GM20431 (cell line): ENCODE measurements at regions not wholly inside any gene's neighbourhood (a gene's known extent, or its start where the extent isn't known, plus 50 kb on each side); places are given as distances from the start of the nearest gene placed in this dataset.

Source experiments
- in situ Hi-C: fragments of 300-500 bp; cut with MseI, MboI; formaldehyde crosslinking; loops from one replicate; pipeline ENCODE4 v1.15.0; 2020; ENCODE audit warnings: low sequenced_read_pairs; ENCODE audit not compliant: unreplicated experiment

- in situ Hi-C loops: no loop called here
Measured at GRCh38 chr16:62652441-62653120, 616.3 kb upstream of the CDH8 start.

DNA sequence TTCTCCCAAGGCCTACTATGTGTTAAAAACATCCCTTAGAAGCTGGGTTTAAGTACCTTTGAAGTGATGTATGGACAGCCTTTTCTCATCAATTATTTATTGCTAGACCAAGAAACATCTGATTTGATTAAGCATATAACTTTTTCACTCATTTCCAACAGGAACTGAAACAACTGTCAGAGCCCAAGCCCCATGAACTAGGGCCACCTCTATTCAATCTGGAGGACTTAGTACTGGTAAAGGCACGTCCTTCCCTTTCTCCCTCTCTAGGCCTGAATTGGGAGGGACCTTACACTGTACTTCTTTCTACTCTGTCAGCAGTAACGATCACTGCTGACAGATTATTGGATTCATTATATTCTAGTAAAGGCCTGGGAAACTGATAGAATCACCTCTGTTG lies 612.0 kb upstream of the CDH8 start:
- in situ Hi-C loops: no loop called here

DNA sequence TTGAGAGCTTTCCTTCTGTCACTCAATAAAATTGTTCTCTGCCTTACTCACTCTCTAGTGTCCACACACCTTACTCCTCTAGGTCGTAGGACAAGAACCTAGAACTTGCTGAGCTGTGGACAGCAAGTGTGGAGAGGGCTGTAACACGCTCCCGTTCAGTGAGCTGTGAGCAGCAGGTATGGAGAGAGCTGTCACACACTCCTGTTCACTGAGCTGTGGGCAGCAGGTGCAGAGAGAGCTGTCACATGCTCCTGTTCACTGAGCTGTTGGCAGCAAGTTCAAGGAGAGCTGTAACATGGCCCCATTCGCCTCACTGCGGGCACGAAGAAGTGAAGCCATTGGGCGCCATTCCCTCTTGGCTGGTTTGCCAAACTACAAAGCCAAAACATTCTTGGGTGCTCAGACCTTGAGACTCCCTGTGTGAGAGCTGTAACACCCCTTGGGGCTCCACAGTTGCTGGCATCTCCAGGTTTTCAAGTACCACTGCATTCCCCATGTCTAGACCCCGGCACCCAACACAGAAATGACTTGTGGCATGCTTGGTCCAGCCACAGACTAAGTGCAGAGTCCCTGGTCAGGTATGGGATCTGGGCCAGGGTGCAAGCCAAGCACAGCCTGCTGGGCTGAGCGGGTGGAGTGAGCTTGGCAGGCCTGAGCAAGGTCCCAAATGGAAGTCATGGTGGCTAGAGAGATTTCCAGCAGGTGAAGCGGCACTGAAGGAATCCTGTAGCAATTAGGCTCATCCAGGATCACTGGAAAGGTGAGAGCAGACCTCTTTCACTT lies 608.0 kb upstream of the CDH8 start:
- in situ Hi-C loops: no loop called here

DNA sequence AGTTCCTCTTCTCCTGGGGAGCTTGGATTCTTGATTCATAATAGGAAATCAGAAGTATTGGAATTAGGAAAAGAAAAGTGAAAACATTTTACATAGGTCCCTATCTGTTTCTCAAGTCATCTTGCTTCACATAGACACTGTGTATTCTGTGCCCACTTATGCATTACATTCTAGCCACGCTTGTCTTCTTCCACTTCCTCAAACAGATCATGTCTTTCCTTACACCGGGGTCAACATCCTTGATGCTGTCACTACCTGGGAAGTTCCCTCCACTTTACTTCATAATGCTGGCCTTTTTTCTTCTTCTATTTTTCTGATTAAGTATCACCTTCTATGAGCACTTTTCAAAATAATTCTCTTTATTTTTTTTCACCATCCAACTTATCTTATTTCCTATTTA lies 606.4 kb upstream of the CDH8 start:
- in situ Hi-C loops: no loop called here

- in situ Hi-C loops: no loop called here
Measured at GRCh38 chr16:62639890-62640289, 603.7 kb upstream of the CDH8 start.

DNA sequence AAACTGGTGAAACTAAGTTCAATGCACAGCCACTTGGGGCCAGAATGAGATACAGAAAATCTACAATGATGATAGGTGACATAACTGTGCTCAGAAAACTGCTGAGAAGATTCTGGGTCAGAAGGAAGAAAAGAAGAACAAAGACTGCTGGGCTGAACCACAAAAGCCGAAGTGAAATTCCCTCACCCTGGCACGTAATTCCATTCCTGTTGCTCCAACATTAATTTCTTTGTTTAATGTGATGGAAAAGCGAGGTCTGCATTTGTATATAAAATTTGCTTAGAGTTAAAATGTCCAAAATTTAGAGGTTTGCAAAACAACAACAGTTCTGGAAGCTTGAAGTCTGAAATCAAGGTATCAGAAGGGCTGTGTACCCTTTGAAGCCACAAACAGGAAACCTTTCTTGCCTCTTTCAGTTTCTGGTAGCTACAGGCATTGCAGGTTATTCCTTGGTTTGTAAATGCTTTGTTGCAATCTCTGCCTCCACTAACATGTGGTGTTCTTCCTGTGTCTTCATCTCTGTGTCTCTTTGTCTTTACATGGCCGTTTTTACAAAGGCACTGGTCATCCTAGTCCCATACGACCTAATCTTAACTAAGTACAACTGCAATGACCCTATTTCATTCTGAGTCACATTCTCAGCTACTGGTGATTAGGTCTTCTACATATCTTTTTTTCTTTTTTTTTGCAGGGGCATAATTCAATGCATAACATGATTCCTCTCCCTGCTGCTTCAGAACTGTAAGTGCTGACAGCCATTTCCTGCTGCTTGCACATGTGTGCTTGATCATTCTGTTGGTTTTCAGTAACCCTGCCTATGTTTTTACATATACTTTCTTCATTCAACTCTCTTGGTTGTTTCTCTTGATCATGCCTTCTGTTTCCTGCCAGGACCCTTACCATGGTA lies 603.0 kb upstream of the CDH8 start:
- in situ Hi-C loops: no loop called here

- in situ Hi-C loops: no loop called here
Measured at GRCh38 chr16:62638324-62638911, 602.2 kb upstream of the CDH8 start.

GRCh38 chr16:62625326-62625725 lies 589.1 kb upstream of the CDH8 start:
- in situ Hi-C loops: no loop called here

DNA sequence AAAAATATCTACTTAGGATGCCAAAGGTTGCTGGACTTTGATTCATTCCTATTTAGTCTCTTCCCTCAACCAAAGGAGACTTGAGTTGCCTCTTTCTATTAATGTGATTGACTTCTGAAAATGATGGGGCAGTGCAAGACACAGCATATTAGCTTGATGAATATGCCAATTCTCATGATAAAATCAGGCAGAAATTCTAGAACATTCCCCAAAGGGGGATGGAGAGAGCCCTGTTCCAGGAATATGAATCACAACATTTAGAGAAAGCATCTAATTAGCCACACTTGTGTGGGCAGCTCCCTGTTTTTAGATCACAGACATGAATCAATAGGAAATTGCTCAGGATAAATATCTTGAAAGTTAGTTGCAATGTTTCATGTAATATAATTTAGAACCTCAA lies 584.0 kb upstream of the CDH8 start:
- in situ Hi-C loops: no loop called here

DNA sequence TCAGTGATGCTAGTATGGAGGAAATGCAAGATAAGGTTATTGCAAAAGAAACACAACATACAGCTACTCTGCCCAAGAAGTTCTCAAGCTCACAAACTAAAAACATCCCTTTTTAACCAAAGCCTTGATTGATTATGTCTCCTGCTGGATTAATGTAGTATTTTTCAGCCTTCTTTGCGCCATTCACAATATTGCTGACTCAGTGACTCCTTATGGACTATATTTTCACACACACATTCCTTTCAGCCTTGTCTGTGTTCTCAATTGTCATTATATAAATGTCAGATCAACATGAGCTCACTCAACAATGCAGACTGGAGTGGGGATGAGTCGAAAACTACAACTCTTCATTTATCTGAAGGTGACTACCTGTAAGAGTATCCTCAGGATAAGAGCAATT lies 579.3 kb upstream of the CDH8 start:
- in situ Hi-C loops: no loop called here

GRCh38 chr16:62610291-62610690 lies 574.1 kb upstream of the CDH8 start:
- in situ Hi-C loops: no loop called here

DNA sequence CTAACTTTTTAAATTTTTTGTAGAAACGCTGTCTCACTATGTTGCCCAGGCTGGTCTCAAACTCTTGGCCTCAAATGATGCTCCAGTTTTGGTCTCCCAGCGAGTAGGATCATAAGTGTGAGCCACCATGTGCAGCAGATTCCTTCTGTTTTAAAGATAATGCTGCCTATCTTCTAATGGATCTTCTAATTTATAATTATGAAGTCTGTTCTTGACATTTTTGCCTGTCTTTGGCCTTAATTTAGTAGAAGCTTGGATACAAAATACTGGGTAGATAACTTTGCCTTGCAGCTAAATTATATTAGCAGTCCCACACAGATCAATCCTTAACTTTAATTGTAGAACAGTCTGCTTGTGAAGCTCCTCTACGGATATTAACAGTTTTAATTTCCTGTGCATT lies 566.6 kb upstream of the CDH8 start:
- in situ Hi-C loops: no loop called here

DNA sequence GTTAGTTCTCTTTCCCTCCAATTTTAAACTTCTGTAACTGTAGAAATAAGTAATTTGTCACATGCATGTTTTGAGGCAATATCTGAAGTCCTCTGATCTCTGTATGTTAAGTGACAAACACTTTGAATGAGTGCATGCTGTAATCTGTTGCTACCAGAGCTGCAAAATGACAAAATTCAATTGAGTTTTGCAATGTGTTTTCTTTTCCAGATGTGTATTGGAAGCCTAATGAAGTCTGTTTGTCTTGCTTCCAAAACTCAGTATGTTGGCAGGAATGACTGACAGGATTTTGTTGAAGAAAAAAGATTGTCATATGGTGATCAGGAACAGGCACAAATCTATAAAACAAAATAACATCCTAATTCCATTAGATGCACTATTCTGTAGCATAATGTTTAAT lies 561.6 kb upstream of the CDH8 start:
- in situ Hi-C loops: no loop called here

- in situ Hi-C loops: no loop called here
Measured at GRCh38 chr16:62596584-62596983, 560.3 kb upstream of the CDH8 start.

GRCh38 chr16:62596125-62596524 lies 559.9 kb upstream of the CDH8 start:
- in situ Hi-C loops: no loop called here

DNA sequence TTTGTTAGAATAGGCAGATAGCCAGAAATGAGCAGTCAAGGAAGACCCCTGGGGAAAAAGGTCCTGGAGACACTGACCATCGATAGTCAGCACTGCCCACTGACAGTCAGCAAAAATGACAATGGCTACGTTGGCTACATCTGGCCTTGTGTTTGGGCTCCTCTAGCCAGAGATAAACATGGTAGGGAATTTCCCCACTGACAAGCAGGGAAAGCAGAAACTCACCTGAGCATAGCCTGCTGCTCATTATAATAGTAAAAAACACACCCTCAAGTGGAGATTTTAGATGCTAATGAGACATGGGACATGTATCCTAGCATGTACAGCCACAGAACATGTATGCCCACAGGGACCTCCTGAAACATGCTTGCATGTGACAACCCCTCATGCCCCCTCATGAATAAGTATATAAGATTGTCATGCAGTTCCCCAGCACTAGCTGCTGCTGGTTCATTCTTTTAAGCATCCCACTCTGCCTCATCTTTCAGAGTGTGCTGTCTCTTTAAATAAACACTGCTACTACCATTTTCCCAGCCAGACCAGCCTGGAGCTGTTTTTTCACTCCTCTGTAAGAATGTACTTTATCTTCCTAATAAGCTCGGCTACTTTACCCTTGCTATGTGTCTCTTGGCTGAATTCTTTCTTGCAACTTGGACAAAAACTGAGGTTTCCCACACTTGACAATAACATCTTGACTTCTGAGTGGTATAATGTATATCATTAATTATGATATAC lies 550.1 kb upstream of the CDH8 start:
- in situ Hi-C loops: no loop called here

DNA sequence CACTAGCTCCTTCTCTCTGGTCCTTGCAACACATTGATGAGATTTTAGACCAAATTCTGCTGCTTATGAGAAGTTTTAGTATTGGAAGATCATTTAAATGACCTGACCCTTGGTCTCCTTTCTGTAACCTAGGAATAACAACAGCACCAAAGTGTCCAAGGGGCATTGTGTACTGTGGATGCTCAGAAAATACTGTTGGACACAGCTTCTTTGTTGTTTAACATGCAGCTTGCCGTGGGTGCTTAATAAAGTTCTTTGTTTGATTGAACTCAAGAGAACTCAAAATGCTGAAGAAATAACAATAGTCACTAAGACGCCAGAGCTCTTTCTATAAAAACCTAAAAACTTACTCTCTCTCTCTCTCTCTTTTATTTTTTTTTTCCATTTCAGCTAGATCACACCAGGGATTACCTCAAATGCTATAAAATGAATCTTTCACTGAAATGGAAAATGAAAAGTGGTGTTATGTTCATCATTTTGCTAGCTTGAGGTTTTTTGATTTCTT lies 548.9 kb upstream of the CDH8 start:
- in situ Hi-C loops: no loop called here

- in situ Hi-C loops: no loop called here
Measured at GRCh38 chr16:62583414-62583813, 547.2 kb upstream of the CDH8 start.

DNA sequence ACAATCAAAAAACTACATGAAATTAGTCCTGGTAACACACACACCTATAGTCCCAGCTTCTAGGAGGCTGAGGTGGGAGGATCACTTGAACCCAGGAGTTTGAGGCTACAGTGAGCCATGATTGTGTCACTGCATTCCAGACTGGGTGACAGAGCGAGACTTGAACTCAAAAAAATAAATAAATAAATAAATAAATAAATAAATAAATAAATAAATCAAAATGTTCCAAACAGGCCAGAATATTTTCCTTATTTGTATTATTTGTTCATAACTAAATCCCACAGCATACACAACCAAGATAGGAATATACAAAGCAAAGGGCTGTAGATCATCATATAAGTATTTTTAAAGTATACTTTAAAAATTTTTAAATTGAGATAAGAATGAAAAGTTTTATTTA lies 537.2 kb upstream of the CDH8 start:
- in situ Hi-C loops: no loop called here

DNA sequence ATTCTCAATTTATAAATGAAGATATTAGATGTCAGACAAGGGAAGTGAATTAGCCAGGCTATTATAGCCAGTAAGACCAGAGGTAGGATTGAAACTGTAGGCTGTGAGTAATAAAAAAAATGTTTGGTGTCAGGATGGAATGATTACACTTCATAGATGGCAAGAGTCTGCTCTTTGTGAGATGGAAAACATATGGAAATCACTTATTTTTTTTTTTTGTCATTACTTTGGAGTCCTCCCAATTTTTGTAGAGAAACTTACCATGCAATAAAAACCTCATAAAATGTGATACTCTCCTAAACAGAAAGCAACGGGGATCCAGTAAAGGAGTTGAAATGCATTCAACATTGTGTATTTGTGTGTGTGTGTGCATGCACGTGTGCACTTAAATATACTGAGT lies 532.7 kb upstream of the CDH8 start:
- in situ Hi-C loops: no loop called here
